ENCODE measurements at regions not wholly inside any gene's neighbourhood (a gene's known extent, or its start where the extent isn't known, plus 50 kb on each side); places are given as distances from the start of the nearest gene placed in this dataset.
"Not testable (repeated sequence)": the region's sequence is repeated elsewhere in the genome, so short reads cannot be mapped to it uniquely, and the experiment has no call there.

- TF ChIP-seq CTCF (IDR thresholded peaks at IDR 0.05; ENCODE audit: insufficient read depth, low read depth, low read length): no peak
- no peak overlapping the region for H3K4me3 ChIP-seq (ENCODE audit: low read depth, low read length)
- no peak for DNase-seq (ENCODE audit: low read depth)
Measured at GRCh38 chr20:41690702-41691101, 72.5 kb upstream of the CHD6 start.

GRCh38 chr20:41686961-41687360 is 68.8 kb upstream of the CHD6 start:
- no peak for TF ChIP-seq CTCF (IDR thresholded peaks at IDR 0.05; ENCODE audit: insufficient read depth, low read depth, low read length)
- DNase-seq (ENCODE audit: low read depth): no peak

GRCh38 chr20:41685145-41685544 is 67.0 kb upstream of the CHD6 start:
- H3K4me3 ChIP-seq (ENCODE audit: low read depth, low read length); DNase-seq (ENCODE audit: low read depth): not testable (repeated sequence)

More at GRCh38 chr20:41686961-41687360, 68.8 kb upstream of the CHD6 start:
- H3K4me3 ChIP-seq (ENCODE audit: low read depth, low read length): no peak overlapping the region

- no peak overlapping the region for H3K4me3 ChIP-seq (ENCODE audit: low read depth, low read length)
- DNase-seq (ENCODE audit: low read depth): no peak
- no peak for TF ChIP-seq CTCF (IDR thresholded peaks at IDR 0.05; ENCODE audit: insufficient read depth, low read depth, low read length)
Measured at GRCh38 chr20:41678799-41679198, 60.6 kb upstream of the CHD6 start.

- no peak overlapping the region for H3K4me3 ChIP-seq (ENCODE audit: low read depth, low read length)
- no peak for DNase-seq (ENCODE audit: low read depth)
- no peak for TF ChIP-seq CTCF (IDR thresholded peaks at IDR 0.05; ENCODE audit: insufficient read depth, low read depth, low read length)
Measured at GRCh38 chr20:41672282-41672681, 54.1 kb upstream of the CHD6 start.

- TF ChIP-seq CTCF (IDR thresholded peaks at IDR 0.05; ENCODE audit: insufficient read depth, low read depth, low read length): no peak
- no peak for DNase-seq (ENCODE audit: low read depth)
Measured at GRCh38 chr20:41671143-41671542, 53.0 kb upstream of the CHD6 start.

GRCh38 chr20:41670631-41671030 is 52.5 kb upstream of the CHD6 start:
- DNase-seq (ENCODE audit: low read depth): no peak
- no peak overlapping the region for H3K4me3 ChIP-seq (ENCODE audit: low read depth, low read length)
- no peak for TF ChIP-seq CTCF (IDR thresholded peaks at IDR 0.05; ENCODE audit: insufficient read depth, low read depth, low read length)

More at GRCh38 chr20:41671143-41671542, 53.0 kb upstream of the CHD6 start:
- no peak overlapping the region for H3K4me3 ChIP-seq (ENCODE audit: low read depth, low read length)

All from fibroblast of villous mesenchyme (primary cell).